ENCODE measurements at regions not wholly inside any gene's neighbourhood (a gene's known extent, or its start where the extent isn't known, plus 50 kb on each side); places are given as distances from the start of the nearest gene placed in this dataset.
A peak's percentile ranks its signal among the peaks of the same experiment; 100 is the strongest.

DNA sequence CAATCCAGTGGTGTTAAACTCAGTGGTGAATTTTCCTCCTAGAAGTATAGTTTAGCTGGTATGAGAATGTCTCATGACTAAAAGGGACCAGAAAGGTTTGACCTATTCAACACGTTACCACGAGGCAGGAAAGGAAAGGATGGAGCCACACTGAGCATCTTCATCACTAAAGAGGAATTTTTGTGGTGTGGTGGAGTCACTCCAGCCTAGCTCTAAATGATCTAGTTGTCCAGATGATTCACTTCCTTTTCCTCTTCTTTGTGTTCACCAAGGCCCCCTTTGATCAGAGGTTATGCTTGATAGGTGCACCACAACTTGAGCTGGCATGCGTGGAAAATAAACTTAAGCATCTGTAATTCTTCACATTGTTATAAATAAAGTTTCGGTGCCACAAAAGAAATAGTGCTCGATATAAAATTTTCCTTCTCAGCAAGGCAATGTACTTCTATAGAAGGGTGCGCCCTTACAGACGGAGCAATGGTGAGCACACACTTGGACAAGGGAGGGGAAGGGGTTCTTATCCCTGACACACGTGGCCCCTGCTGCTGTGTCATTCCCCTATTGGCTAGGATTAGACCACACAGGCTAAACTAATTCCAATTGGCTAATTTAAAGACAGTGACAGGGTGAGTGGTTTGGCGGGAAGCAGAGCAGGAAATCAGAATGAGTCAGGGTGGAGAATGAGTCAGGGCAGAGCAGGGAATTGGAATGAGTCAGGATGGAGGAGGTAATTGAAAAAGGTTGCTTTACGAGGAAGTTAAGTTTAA lies 254.6 kb downstream of the HS3ST3A1 start:
- Histone ChIP-seq H2AK5ac (ENCODE audit: insufficient read length, low read length) (no peak overlapping the region), H2BK15ac (ENCODE audit: low read depth, low read length) (no peak overlapping the region), H3K4me1 (ENCODE audit: insufficient read depth, low read length) (no peaks in the 10 kb centered on the region; the same call in 1 of the 2 replicates), H3K4ac (ENCODE audit: low read depth, low read length) (no peak overlapping the region), H3K27ac (ENCODE audit: insufficient read length, low read depth, low read length) (no peak overlapping the region), H3K23me2 (ENCODE audit: insufficient read length, low read depth, low read length, poor library complexity, severe bottlenecking) (no peaks in the 10 kb centered on the region), H2BK120ac (ENCODE audit: low read depth, low read length, poor library complexity, severe bottlenecking) (no peak overlapping the region), H4K91ac (ENCODE audit: insufficient read length, low read depth, low read length) (no peak overlapping the region), H3K79me2 (ENCODE audit: insufficient read depth, low read length) (no peaks in the 10 kb centered on the region), H2BK12ac (ENCODE audit: insufficient read length, low read depth, low read length) (no peak overlapping the region), H4K20me1 (ENCODE audit: control insufficient read depth, insufficient read depth, insufficient read length) (no peaks in the 10 kb centered on the region), H2BK5ac (ENCODE audit: insufficient read length, low read length) (no peak overlapping the region), H3K4me2 (ENCODE audit: insufficient read depth, insufficient read length, low read length) (no peak overlapping the region), H3K27me3 (ENCODE audit: insufficient read depth, low read length) (no peaks in the 10 kb centered on the region), H3K23ac (ENCODE audit: insufficient read length, low read depth, low read length) (no peak overlapping the region), H3K18ac (ENCODE audit: insufficient read length, low read depth, low read length) (no peak overlapping the region), H4K8ac (replicated peaks; ENCODE audit: insufficient read length, low read depth, low read length) (no peak overlapping the region), H3K79me1 (ENCODE audit: insufficient read depth, low read depth, low read length, poor library complexity, severe bottlenecking) (no peaks in the 10 kb centered on the region), H2BK20ac (ENCODE audit: low read depth, low read length, poor library complexity, severe bottlenecking) (no peak overlapping the region), H3K9ac (ENCODE audit: extremely low read depth, insufficient read length, low read length) (no peak overlapping the region), H4K5ac (ENCODE audit: insufficient read length, low read depth, low read length) (no peak overlapping the region), H3K14ac (ENCODE audit: insufficient read depth, low read length) (no peak overlapping the region), H3K9me3 (ENCODE audit: control insufficient read depth, low read depth, low read length) (no peaks in the 10 kb centered on the region), H2AFZ (ENCODE audit: low read length) (no peak overlapping the region), H3K56ac (ENCODE audit: insufficient read length, low read depth, low read length) (no peak overlapping the region), H3T11ph (ENCODE audit: low read length) (no peak overlapping the region)
- Mint-ChIP-seq H3K36me3 (ENCODE audit: insufficient read depth in 1 of 3, low read depth in 3 of 3) (peaks cover 0 to 8% (median 0%) of the 10 kb centered on the region in 3 experiments; a peak in 5 of 7 replicates), H3K4me3 (no peak overlapping the region), H3K4me1 (peaks cover 13 to 17% of the 10 kb centered on the region in 2 experiments), H3K27ac (peak overlapping the region in 1 of 3 experiments; percentile 19; a peak in 1 of 7 replicates), H3K27me3 (ENCODE audit: low read depth) (peaks cover 1% of the 10 kb centered on the region), H3K9me3 (peaks cover 4 to 5% of the 10 kb centered on the region in 2 experiments; a peak in 3 of 5 replicates)
- WGBS (ENCODE audit: extremely low coverage, insufficient read length, low lambda C conversion rate) = no CpG with 5 or more reads among the region's 10 CpGs
- no peak for DNase-seq
- TF ChIP-seq, protein P1, sequence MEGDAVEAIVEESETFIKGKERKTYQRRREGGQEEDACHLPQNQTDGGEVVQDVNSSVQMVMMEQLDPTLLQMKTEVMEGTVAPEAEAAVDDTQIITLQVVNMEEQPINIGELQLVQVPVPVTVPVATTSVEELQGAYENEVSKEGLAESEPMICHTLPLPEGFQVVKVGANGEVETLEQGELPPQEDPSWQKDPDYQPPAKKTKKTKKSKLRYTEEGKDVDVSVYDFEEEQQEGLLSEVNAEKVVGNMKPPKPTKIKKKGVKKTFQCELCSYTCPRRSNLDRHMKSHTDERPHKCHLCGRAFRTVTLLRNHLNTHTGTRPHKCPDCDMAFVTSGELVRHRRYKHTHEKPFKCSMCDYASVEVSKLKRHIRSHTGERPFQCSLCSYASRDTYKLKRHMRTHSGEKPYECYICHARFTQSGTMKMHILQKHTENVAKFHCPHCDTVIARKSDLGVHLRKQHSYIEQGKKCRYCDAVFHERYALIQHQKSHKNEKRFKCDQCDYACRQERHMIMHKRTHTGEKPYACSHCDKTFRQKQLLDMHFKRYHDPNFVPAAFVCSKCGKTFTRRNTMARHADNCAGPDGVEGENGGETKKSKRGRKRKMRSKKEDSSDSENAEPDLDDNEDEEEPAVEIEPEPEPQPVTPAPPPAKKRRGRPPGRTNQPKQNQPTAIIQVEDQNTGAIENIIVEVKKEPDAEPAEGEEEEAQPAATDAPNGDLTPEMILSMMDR (conservative IDR thresholded peaks at IDR 0.05) = no peak

All from H9 (cell line).